CD4-positive, alpha-beta T cell treated with Interleukin-21 for 1 hour (primary cell): ENCODE measurements at regions not wholly inside any gene's neighbourhood (a gene's known extent, or its start where the extent isn't known, plus 50 kb on each side); places are given as distances from the start of the nearest gene placed in this dataset.

Experiments
- DNase-seq: peaks from one replicate; pipeline ENCODE4 v3.0.0-alpha.2; 2020

DNA sequence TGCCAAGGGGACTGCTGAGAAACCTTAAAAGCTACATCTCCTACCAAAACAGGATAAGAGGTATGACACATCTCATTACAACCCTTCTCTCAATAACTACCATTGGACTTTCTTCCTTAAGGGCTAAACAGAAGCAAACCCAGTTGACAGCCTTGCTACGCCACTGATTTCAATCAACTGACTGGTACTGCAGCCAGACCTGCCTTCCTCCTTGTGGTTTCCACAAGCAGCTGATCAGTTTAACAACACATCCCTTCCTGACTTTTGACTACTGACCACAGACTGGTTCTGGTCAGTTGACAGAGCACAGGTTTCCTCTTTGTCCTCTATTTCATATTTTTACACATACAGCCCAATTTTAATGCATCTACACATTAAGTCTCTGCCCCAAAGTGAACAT lies 108.8 kb downstream of the ADAMTS1 start:
- no peak for DNase-seq

DNA sequence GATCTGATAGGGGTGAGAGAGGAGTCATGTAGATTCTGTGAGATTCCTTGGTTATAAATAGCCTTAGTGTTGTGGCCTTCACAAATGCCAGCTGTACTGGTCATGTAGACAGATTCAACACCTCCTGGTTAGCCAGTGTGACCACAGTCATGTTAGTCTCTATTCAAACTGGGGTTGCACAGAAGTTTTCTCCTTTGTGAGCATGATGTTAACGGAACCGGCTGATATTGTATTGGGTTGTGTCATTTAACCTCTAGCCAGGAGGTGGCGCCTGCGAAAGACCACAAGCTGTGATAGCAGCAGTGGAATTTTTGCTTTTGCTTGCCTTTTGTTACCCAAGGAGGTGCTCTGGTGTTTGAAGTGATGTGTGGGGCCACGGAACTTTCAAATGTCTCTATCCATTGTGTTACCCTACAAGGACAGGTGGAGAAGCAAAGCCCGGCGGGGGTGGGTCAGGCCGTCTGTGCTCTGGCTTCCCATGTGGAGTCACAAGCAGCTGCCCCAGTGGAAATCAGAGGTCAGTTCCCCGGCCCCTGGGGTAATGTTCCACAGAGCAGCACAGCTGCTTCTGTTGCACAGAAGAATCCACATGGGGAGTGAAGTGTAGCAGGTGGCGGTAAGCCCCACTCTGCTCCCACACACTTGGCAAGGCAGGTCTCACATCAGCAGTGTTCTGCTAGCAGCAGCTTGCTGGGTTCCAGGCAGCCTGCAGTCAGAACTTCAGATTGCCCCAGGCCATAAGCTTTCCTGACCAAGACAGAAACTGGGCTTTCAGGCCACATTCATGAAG lies 112.6 kb downstream of the ADAMTS1 start:
- DNase-seq = no peak

- DNase-seq = no peak
These were observed 125.5 kb downstream of the ADAMTS1 start for GRCh38 chr21:26719750-26720149.

DNA sequence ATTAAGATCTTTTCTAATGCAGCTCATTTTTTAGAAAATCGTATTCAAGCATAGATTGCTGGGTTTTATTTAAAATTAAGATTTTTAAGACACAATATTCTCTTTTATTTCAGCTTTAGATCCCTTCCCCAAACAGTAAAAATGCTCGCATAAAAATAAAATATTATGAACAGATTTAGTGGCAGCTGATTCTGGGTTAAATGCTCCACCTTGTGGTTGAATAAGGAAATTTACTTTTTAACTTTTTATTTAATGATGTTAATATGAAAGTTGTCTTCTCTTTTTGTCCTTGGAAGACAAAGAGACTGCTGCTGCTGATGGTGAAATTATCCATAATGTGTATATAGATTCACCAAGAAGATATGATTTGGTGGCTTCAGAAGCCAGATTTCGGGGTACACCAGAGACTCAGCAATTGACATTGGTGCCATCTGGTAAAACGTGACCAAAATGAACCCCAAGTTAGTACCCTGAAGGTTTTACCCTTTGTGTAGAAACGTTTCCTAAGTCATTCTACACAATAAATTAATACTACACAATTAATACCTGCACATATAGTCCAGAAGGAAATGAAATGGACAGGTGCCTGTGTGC lies 128.0 kb downstream of the ADAMTS1 start:
- no peak for DNase-seq

DNA sequence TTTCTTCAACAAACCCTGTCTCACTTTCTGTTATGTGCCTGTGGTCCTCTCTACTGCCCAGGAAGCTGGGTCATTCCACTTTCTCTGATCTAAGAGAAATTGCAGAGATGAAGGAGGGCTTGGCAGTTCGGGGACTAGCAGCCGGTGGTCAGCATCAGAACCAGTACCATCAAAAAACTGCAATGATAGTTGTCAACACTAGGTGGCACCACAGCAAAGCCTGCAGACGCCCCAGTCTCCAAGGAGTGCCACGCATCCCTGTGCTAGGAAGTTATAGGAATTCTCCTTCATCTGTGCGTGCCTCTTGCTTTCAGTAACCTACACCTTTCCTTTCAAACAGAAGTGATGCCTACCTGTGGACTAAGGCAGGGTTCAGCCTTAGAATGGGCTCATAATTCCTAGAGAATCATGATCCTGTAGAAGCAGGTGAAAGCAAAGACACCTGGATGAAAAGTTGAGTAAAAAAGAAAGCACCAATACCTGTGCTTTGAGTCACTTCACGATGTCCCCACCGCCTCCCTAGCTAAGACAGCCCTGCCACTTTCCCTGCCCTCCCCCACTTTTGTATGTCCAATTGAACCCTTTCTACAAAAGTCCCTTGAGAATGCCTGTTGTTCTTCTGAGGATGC lies 129.2 kb downstream of the ADAMTS1 start:
- DNase-seq = peak; percentile 19

GRCh38 chr21:26715116-26715515 lies 130.1 kb downstream of the ADAMTS1 start:
- DNase-seq = no peak

- no peak for DNase-seq
These were observed 135.1 kb downstream of the ADAMTS1 start for GRCh38 chr21:26710155-26710554.

GRCh38 chr21:26709090-26709489 lies 136.0 kb upstream of the CYYR1 start:
- no peak for DNase-seq

- no peak for DNase-seq
These were observed 135.2 kb upstream of the CYYR1 start for GRCh38 chr21:26708223-26708800.

DNA sequence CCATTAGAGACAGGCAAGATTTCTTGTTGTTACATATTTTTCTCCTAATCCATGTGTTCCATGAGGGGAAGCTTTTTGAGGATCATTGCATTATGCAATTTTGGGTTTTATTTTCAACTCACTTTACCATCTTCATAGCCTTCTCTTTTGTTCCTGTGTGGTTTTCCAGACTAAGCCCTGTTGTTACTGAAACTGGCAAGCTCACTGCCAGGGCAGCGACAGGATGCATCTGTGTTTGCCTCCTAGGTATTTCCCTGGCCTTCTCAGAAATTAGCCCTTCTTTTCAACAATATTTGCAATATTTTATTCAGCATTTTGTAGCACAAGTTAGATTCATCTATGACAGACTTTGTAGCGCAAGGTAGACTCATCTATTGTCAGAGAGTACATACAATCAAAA lies 134.2 kb upstream of the CYYR1 start:
- DNase-seq = no peak

DNA sequence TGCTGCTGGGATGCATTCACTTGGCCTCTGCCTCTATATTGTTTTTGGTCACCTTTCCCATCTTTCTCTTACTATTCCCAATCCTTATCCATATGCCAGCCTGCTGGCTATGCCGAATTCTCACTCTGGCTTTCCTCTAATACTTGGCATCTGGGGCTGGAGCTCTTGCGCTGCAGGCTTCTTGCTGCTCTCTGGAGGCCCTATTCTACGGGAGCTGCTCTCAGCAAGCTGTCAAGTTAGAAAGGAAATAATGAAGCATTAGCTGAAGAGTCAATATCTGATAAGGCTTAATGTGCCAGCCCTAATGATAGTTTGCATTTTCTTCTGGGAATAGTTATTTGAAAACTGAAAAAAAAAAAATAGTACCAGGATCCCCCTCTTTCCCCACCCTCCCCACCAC lies 125.3 kb upstream of the CYYR1 start:
- no peak for DNase-seq

DNA sequence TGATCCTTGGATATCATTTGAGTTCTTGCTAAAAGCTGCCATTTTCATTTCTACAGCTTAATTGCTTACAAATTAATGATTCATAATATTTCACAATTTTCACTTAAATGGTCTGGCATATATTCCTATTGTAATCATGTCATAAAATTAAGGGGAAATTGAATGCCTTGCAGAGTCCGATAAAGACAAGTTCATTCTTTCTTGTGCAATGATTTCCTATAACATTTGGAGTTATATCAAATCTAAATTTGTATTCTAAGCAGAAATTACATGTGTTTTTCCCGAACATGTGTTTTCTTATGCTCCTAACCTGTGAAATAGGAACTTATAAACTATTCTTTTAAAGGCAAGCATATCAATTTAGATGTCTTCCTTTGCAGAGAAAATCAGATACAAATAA lies 118.3 kb upstream of the CYYR1 start:
- DNase-seq = no peak

DNA sequence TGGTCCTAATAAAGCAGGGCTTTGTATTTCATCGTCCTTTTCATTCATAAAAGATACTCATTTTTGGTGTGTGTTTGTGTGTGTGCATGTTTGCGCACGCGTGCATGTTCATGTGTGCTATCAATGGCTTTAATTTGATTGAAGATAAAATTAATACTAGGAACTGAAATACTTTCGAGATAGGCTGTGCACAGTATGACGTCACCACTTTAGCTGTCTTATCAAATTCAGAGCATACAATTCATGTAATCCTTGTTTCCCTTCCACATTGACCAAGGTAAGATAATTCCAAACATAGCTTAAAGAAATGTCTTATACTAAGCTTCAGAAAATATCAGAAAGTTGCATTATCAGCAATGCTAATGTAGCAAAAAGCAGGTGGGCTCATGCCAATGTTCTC lies 113.6 kb upstream of the CYYR1 start:
- DNase-seq = no peak

DNA sequence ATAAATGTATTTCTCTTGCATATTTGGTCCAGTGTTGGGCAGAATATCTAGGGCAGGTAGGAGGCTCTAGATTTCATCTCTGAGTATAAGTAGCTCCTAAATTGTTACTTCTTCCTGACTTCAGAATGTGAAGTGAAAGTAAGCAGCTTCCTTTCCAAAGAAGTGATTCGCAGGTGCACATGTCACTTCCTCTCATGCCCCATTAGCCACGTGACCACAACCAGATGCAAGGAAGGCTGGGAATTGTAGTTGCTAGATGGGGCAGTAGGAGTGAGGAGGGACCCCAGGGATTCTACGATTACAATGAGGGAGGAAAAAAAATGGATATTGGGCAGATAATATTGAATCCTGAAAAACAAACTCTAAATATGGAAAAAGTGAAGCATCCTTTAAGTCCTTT lies 113.2 kb upstream of the CYYR1 start:
- DNase-seq = peak; percentile 43

GRCh38 chr21:26684889-26685288 lies 111.8 kb upstream of the CYYR1 start:
- no peak for DNase-seq

DNA sequence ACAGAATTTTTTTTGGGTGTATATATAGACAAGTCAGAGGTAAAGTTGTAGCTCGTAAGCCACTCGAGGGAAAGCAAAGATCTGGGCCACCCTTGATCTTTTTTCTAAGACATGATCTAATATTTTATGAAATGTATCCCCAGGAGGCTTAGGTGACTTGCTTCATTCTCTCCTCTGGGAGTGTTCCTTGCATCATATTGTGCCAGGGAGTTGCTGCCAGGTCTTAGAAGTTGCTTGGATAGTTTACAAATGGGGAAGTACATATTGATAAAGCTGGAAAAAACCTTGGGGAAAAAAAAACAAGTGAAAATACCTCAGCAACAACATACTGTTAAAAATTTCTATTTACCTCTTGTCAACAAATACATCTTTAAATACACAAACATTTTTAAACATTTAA lies 110.9 kb upstream of the CYYR1 start:
- DNase-seq = no peak

DNA sequence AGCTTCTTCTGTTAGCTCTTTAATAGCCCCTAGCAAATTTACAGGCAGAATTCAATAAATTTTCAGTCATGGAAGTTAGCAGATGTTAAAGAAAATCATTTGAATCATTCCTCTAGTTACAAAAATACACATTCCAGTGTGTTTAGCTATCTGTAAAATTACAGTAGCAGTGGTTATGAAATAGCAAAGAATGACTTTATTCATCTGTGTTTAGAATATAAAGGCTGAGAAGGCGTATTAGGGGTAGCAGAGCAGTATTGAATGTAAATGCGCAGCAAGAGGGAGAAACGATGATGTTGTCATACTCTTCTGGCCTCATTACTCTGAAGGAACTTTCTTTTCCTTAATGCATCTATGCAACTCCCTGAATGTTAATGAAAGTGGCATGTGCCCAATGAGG lies 106.2 kb upstream of the CYYR1 start:
- DNase-seq = no peak

GRCh38 chr21:26674323-26674722 lies 101.2 kb upstream of the CYYR1 start:
- DNase-seq = no peak

DNA sequence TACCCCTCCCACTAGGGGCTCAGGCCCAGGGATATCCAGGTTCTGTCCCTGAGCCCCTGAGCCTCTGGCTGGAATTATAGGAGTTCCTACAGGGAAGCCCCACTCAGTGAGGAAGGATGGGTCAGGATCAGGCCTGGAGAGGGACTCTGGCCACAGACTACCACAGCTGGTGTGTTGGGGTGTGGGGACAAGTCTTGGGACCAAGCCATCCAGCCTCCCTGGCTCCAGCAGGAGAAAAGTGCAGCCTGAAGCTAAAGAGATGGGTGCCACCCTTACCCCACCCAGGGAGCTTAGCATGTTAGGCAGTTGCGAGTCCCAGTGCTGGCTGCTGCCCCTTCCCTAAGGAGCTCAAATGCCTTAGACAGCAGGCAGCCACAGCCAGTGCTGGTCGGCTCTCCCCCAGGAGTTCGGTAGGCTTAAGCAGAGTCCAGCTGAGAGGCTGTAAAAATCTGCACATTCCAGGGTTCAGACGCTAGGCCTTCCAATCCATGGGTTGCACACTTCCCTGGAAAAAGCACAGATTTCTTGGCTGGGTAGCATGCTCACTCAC lies 96.2 kb upstream of the CYYR1 start:
- no peak for DNase-seq

DNA sequence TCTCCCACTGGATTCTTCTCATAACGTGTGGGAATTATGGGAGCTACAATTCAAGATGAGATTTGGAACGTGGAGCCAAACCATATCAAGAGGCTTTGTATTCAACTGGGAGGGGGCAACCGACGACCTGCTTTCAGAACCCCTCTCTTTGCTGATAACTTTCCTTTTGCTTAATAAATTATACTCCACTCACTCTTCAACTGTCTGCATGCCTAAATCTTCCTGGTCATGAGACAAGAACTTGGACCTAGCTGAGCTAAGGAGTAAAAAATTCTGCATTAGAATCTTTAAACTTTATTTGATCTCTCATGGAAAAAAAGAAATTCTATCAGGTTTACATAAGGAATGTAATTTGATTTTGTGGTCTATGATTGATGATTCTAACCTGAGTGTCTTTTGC lies 86.7 kb upstream of the CYYR1 start:
- no peak for DNase-seq

- no peak for DNase-seq
These were observed 86.1 kb upstream of the CYYR1 start for GRCh38 chr21:26659182-26659581.

DNA sequence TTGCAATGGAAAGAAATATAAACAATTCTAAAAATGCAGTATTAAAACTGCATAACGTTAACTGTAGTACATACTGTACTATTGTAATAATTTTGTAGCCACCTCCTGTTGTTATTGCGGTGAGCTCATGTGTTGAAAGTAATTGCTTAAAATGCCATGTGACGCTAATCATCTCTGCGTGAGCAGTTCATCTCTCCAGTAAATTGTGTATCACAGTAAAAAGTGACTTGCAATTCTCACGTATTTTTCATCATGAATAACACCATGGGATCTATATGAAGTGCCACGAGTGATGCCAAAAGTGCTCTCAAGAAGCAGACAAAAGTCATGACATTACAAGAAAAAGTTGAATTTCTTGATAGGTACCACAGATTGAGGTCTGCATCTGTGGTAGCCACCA lies 82.4 kb upstream of the CYYR1 start:
- DNase-seq = no peak

DNA sequence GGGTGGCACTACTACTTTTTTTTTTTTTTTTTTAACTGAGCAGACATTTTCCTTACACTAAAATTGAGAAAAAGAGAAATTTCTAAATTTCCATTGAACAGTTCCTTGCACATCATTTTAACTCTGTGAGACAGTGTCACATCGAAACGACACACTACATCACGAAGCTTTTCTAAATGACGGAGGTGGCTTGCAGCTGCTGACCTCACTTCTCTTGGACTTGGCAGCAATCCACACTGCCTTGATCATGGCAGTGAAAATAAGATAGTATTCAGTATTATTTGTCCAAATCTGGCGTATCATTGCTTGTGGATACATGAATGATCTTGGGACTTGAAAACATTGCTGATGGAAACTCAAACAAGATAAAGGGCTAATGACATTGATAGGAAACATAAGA lies 80.3 kb upstream of the CYYR1 start:
- DNase-seq = no peak

GRCh38 chr21:26652854-26653253 lies 79.8 kb upstream of the CYYR1 start:
- no peak for DNase-seq
